HG02623 (cell line): ENCODE measurements at regions not wholly inside any gene's neighbourhood (a gene's known extent, or its start where the extent isn't known, plus 50 kb on each side); places are given as distances from the start of the nearest gene placed in this dataset.

Experiments
- ATAC-seq: cut with Tn5 transposase; IDR thresholded peaks from one replicate; pipeline ENCODE4 v1.9.1; 2021; ENCODE audit warnings: moderate library complexity; ENCODE audit not compliant: unreplicated experiment

GRCh38 chr20:22408521-22409402 is 175.6 kb downstream of the FOXA2 start:
- no peak for ATAC-seq

- no peak for ATAC-seq
Measured at GRCh38 chr20:22407237-22408193, 176.9 kb downstream of the FOXA2 start.

- no peak for ATAC-seq
Measured at GRCh38 chr20:22404419-22405170, 179.8 kb downstream of the FOXA2 start.

- ATAC-seq = no peak
Measured at GRCh38 chr20:22403632-22404361, 180.6 kb downstream of the FOXA2 start.

GRCh38 chr20:22403022-22403631 is 181.2 kb downstream of the FOXA2 start:
- ATAC-seq = no peak

GRCh38 chr20:22402550-22402949 is 181.8 kb downstream of the FOXA2 start:
- ATAC-seq = no peak

GRCh38 chr20:22400440-22400839 is 183.9 kb downstream of the FOXA2 start:
- ATAC-seq = no peak

- no peak for ATAC-seq
Measured at GRCh38 chr20:22394583-22394982, 189.8 kb downstream of the FOXA2 start.

- no peak for ATAC-seq
Measured at GRCh38 chr20:22390543-22390903, 193.8 kb downstream of the FOXA2 start.

GRCh38 chr20:22389836-22390542 is 194.4 kb downstream of the FOXA2 start:
- ATAC-seq = no peak

- no peak for ATAC-seq
Measured at GRCh38 chr20:22387452-22387851, 196.9 kb downstream of the FOXA2 start.

GRCh38 chr20:22386306-22386623 is 198.1 kb downstream of the FOXA2 start:
- ATAC-seq = no peak

GRCh38 chr20:22385602-22386305 is 198.6 kb downstream of the FOXA2 start:
- no peak for ATAC-seq

- no peak for ATAC-seq
Measured at GRCh38 chr20:22384978-22385377, 199.4 kb downstream of the FOXA2 start.

- ATAC-seq = no peak
Measured at GRCh38 chr20:22383156-22383555, 201.2 kb downstream of the FOXA2 start.

GRCh38 chr20:22382742-22383141 is 201.6 kb downstream of the FOXA2 start:
- ATAC-seq = no peak

GRCh38 chr20:22381812-22382416 is 202.5 kb downstream of the FOXA2 start:
- no peak for ATAC-seq

- no peak for ATAC-seq
Measured at GRCh38 chr20:22379472-22379871, 204.9 kb downstream of the FOXA2 start.
